ENCODE measurements at regions not wholly inside any gene's neighbourhood (a gene's known extent, or its start where the extent isn't known, plus 50 kb on each side); places are given as distances from the start of the nearest gene placed in this dataset.

DNA sequence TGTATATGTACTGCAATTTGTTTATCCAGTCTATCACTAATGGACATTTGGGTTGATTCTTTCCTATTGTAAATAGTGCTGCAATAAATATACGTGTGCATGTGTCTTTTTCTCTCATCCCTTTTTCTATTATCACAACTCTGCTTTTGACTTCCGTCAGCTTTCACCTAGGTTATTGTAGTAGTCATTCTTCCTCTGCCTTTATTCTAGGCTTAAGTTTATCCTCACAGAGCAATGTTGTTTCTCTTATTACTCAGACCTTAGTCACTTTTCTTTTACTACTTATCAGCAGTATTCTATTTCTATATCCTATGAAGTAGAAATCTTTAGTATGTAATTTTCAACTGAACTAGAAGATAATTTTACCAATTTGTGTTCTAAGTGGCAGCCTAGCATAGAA, 175.3 kb upstream of the SEMA3E start (continued):
- TF ChIP-seq CHD7 (IDR thresholded peaks at IDR 0.05; ENCODE audit: insufficient replicate concordance, low read length) (no peak), TBP (IDR thresholded peaks at IDR 0.05; ENCODE audit: low read depth, low read length) (no peak), GTF2F1 (IDR thresholded peaks at IDR 0.05; ENCODE audit: borderline replicate concordance, low read depth, low read length) (no peak), JUND (IDR thresholded peaks at IDR 0.05; ENCODE audit: low read length) (no peak)

Measured in H1 (cell line).